HPDE6-E6E7 (cell line): ENCODE measurements at regions not wholly inside any gene's neighbourhood (a gene's known extent, or its start where the extent isn't known, plus 50 kb on each side); places are given as distances from the start of the nearest gene placed in this dataset.
A peak's percentile ranks its signal among the peaks of the same experiment; 100 is the strongest.
"Not testable (repeated sequence)": the region's sequence is repeated elsewhere in the genome, so short reads cannot be mapped to it uniquely, and the experiment has no call there.

Source experiments
- DNase-seq: peaks from one replicate; pipeline ENCODE4 v3.0.0; 2011; ENCODE audit warnings: missing footprints; ENCODE audit errors: extremely low spot score

DNA sequence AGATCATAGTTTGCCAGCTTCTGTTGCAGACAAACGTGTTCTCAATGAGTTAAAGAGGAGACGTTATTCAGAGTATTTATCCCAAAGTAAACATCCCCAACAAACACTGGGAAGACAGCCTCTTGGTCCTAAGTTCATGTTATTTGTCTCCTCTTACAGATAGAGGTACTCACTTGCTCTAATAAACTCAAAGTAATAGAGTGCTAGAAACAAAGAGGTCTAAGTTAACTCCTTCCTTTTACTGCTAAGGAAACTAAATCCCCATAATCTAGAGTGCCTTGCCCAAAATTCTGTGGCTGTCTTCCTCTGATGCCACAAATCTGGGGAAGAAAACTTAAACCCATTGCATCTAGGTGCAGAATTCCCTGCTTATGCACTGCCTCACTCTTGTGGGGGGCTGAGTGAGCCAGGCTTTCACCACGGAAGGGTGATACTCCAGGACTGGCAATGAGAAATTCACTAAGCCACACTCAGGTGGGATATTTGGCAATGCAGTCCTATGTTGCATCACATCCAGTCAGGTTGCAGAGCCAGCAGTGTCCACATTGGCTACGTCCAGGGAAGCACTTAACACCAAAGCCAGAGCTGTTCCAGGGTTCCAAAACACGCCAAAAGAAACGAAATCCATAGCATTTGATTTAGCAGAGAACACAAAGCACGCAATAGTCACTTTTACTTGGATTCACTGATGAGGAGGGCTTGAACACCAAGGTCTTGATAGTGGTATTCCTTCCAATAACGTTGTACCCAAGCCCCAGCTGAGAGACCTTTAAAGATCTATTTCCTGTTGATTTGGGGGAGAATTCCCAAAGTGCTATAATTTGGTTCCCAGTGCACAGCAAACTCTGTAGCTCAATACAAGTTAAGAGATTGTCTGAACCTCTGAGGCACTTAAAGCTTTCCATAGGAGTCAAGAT is 81.0 kb upstream of the FOXQ1 start:
- DNase-seq, result no peak

GRCh38 chr6:1230281-1230680 is 81.6 kb upstream of the FOXQ1 start:
- no peak for DNase-seq

- no peak for DNase-seq
These were observed 82.1 kb upstream of the FOXQ1 start for GRCh38 chr6:1229808-1230207.

GRCh38 chr6:1229301-1229700 is 82.6 kb upstream of the FOXQ1 start:
- no peak for DNase-seq

- no peak for DNase-seq
These were observed 83.1 kb upstream of the FOXQ1 start for GRCh38 chr6:1228754-1229191.

- DNase-seq, result no peak
These were observed 83.8 kb upstream of the FOXQ1 start for GRCh38 chr6:1227935-1228753.

- DNase-seq, result no peak
These were observed 84.3 kb upstream of the FOXQ1 start for GRCh38 chr6:1227600-1227934.

DNA sequence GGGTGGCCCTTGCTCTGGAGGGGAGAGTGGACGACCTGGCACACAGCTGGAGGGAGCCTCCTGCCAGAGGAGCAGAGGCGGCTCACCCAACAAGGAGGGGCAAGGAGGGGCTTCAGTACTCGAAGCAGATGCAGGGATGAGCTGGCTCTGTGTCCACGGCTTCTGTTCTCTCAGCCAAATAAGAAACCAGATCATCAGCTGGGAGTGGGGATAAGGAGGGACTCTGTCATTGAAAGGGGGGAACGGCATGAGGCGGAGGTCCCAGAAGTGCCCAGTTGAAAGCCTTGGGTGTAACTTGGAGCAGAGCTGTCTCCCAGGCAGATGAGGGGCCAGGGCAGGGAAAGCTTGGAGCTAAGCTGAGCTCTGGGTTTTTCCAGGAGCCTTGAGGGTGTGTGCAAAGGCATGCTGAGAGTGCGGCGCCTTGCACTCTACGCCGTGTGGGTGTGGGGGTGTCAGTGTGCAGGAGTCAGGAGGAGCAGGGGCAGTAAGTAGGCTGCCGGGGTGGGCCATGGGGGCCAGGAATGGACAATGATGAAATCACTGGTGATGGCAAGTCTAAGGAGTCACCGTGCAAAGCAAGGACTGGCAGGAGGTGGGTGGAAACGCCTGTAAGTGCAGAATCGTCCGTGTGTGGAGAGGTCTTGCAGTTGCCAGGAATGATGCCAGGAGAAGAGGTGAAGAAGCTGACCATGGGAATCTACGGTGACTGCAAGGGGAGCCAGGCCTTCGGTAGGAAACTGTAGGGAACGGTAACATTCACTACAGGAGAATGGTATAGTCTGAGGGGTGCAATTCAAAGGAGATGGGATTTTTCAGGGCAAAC is 85.4 kb upstream of the FOXQ1 start:
- DNase-seq, result no peak

DNA sequence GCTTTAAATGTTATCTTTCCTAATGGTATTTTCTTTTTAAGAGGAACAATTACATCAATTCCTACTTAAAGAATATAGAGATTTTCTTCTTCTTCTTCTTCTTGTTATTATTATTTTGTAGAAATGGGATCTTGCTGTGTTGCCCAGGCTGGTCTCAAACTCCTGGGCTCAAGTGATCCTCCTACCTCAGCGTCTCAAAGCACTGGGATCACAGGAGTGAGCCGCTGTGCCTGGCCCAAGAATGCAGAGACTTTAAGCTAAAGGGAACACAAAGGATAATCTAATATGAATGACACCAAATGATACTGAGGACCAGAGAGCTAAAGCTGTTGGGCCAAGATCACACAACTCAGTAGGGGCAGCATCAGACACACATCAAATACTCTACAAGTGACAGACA is 87.4 kb upstream of the FOXQ1 start:
- no peak for DNase-seq

- DNase-seq, result no peak
These were observed 88.9 kb upstream of the FOXQ1 start for GRCh38 chr6:1222728-1223595.

DNA sequence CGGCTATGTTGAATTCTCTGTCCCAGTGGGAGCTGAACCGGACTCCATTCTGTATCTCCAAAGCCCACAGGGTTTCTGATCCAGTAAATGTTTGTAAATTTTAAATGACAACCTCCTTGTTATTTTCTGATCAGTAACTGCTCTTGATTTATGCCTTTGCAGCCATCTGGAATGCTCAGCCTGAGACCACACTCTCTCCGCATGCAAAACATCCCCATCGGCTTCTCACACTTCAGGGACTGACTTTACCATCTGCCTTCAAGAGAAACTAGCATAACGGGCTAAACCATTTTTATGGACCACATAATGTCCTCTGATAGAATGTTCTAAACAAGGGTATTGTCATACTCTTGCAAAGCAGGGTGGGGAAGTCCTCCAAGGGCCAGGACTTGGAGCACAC is 94.5 kb upstream of the FOXQ1 start:
- no peak for DNase-seq

DNA sequence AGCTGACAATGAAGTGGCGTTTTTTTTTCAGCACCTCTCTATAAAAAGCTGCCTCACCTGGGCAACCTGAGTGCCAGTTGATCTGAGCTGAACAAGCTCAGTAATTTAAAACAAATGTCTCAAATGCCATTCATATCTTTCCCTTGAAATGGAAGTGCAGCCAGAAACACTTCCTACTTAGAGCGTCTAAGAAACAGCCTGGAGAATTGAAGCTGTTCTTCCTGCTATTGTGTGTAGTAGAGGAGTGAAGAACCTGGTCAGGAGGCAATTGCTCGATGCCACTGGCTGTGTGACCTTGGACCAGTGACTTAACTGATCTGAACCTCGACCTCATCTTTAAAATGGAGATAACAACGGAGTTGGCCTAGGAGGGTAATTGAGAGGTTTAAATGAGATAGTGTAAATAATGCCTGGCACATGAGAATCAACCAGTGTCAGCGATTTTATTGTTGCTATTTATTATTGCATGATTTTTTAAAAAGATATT is 95.4 kb upstream of the FOXQ1 start:
- DNase-seq, result no peak

- DNase-seq, result no peak
These were observed 95.9 kb upstream of the FOXQ1 start for GRCh38 chr6:1215884-1216487.

DNA sequence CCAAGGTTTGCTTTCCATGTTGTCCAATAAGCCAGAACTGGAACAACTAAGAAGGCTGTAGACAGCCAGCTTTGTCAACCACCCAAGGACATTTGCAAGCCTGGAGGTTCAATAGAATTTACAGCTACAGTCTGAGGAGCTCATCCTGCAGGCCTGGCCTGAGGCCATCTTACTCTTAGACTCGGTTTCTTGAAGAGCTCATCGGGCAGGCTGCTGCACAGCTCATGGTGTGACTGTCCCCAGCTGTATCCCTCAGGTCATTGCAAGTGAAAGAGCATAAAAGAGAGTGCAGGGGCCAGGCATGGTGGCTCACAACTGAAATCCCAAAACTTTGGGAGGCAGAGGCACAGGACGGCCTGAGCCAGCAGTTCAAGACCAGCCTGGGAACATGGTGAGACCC is 96.9 kb upstream of the FOXQ1 start:
- DNase-seq, result no peak

DNA sequence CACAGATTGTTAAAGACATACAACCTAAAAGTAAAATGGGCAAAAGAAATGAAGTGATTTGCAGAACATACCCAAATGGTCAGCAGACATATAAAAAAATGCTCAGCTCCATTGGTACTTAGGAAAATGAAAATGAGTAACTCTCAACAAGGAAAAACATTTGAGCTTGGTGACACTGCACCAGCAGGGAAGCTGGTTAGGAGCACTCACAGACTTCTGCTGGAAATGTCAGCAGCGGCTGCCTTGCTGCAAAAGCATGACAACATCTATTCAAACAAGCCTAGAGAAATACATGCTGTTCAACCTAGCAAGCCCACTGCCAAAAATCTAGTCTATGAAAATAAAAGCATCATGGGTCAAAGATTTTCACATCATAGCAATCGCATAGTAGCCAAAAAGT is 99.0 kb upstream of the FOXQ1 start:
- DNase-seq, result no peak

- not testable (repeated sequence) for DNase-seq
These were observed 99.8 kb upstream of the FOXQ1 start for GRCh38 chr6:1212138-1212537.

GRCh38 chr6:1210631-1211030 is 101.3 kb upstream of the FOXQ1 start:
- not testable (repeated sequence) for DNase-seq

DNA sequence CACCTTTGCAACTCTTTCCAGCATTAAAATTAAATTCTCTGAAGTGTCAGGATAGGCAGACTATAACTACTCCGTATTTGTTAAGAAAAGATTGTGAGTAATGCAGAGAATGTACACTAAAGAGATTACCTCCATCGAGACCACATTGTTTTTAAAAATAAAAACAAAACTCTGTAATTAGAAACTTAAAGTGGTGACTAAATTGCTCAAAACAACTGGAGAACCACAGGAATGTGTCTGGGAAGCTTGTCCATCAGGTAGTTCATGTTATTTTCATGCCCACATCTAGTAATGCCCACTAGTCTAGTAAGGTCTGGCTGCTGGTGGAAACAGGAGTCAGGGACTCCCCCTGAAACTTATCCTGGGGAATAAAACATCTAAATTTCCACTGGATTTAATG is 103.0 kb upstream of the FOXQ1 start:
- peak; percentile 33 for DNase-seq

DNA sequence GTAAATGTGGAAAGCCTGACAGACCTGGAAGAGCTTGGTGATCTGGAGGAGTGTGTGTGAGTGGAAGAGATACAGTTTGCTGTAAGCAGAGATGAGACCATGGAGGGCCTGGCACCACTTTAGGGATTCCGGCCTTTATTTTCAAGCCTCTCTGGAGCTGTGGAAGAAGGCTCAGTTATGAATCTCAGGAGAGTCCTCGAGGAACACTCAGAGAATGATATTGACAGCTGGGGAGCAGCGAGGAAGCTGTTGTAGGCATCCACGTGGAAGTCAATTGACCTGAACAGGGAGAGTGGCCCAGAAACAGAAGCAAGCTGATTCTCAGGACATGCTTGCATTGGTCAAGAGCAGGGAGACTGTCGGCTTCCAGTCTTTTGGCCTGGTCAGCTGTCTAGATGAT is 108.4 kb upstream of the FOXQ1 start:
- no peak for DNase-seq

DNA sequence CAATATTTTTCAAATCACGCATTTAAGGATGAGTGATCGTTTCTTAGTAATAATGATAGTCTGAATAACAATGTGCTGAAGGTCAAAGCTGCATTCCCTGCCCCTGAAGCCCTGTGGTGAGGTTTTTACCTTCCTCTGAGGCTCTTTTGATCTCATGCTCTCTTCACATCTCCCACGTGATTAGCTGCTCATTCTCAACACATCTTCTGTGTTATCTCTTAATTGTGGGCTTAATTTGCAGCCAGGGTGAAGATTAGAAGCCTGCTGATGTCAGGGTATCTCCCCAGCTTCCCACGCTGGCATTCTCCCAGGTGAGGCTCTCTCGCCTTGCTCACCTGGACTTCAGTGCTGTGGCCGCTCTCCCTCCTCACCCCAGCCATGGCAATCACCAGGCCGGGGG is 109.7 kb upstream of the FOXQ1 start:
- no peak for DNase-seq
